ENCODE measurements at regions not wholly inside any gene's neighbourhood (a gene's known extent, or its start where the extent isn't known, plus 50 kb on each side); places are given as distances from the start of the nearest gene placed in this dataset.

DNA sequence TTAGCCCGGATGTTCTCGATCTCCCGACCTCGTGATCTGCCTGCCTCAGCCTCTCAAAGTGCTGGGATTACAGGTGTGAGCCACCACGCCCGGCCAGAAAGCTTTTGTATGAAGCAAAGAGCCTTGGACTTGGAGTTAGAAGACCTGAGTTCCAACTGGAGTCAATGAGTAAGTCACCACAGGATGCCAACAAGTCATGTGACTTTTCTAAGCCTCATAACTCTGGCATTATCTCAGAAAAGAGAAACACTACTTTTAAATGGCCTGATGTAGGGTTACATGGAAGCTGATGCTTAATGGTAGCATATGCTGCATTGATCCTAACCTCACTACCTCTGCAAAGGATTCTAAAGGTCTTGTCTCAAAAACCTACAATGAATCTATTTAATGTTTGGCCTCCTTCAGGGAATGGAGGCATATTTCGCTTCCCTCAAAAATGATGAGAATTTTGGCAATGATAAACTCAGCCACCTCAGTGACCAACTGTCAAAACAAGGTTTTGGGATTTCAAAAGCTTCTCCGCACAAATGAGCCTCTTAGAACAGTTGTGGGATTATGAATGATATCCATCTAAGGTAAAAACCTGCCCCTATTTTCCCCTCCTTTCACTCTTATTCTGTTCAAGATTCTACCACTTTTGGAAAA lies 236.8 kb downstream of the ACTL7B start:
- Mint-ChIP-seq H3K36me3 (ENCODE audit: low read depth) (no peaks in the 10 kb centered on the region), H3K4me1 (ENCODE audit: low read depth) (no peaks in the 10 kb centered on the region), H3K4me3 (no peak overlapping the region), H3K27ac (no peak overlapping the region), H3K27me3 (ENCODE audit: low read depth) (no peaks in the 10 kb centered on the region), H3K9me3 (no peaks in the 10 kb centered on the region)

DNA sequence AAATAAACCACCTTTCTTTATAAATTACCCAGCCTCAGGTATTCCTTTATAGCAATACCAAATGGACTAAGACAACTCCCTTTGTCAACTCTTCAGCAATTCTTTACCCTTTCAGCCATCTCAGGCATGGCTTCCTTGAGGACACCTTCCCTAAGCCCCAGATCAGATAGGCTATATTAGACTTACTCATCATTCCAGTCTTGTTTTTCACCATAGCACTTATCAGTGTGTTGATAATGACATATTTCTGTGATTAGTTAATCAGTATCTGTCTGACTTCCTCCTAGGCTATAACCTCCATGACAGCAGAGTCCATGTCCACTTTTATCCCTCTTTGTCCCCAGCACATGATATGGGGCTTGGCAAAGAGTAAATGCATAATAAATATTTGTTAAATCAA lies 238.1 kb downstream of the ACTL7B start:
- Mint-ChIP-seq H3K27ac (no peak overlapping the region), H3K4me1 (ENCODE audit: low read depth) (no peaks in the 10 kb centered on the region), H3K27me3 (ENCODE audit: low read depth) (no peaks in the 10 kb centered on the region), H3K4me3 (no peak overlapping the region), H3K36me3 (ENCODE audit: low read depth) (no peaks in the 10 kb centered on the region), H3K9me3 (no peaks in the 10 kb centered on the region)

DNA sequence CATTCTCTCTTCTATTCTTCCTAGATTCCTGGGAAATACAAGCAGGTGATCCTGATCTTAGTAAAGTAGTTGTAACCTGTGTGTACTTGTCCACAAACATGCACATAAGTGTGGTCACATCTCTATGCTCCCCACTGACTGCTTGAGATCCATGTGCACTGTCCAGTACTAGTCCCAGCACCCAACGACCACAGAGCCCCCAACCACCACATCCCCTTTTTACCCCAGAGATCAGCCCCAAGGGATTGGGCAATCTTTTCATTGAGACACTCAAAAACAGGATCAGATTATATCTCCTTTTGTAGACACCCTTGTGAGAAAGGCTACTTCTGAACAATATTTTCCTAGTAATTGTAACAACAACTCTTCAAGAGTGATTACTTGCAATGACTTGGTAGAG lies 240.6 kb downstream of the ACTL7B start:
- H3K4me3 Mint-ChIP-seq: no peak overlapping the region
- no peaks in the 10 kb centered on the region for H3K36me3 Mint-ChIP-seq (ENCODE audit: low read depth)
- no peaks in the 10 kb centered on the region for H3K27me3 Mint-ChIP-seq (ENCODE audit: low read depth)
- H3K9me3 Mint-ChIP-seq: no peaks in the 10 kb centered on the region
- H3K27ac Mint-ChIP-seq: no peak overlapping the region
- H3K4me1 Mint-ChIP-seq (ENCODE audit: low read depth): no peaks in the 10 kb centered on the region

DNA sequence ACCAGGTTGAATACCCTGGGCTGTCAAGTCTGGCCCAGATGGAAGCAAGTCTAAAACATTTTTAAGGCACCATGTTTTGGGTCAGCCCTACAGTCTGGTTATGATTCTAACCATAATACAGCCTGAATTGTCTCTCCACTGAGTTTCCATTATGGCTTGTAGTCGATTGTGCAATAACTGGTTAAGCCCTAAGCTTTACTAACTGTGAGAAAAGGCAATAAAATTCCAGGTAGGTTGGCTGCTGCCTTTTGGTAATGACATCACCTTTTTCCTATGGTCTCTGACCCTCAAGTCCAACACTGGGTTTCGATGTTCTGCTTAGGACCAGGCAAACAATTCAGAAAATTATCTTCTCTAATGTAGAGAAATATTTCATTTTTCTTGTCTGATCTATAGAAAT lies 243.3 kb downstream of the ACTL7B start:
- H3K27me3 Mint-ChIP-seq (ENCODE audit: low read depth): no peaks in the 10 kb centered on the region
- H3K4me1 Mint-ChIP-seq (ENCODE audit: low read depth): no peaks in the 10 kb centered on the region
- H3K27ac Mint-ChIP-seq: no peak overlapping the region
- H3K9me3 Mint-ChIP-seq: no peaks in the 10 kb centered on the region
- no peaks in the 10 kb centered on the region for H3K36me3 Mint-ChIP-seq (ENCODE audit: low read depth)
- H3K4me3 Mint-ChIP-seq: no peak overlapping the region

DNA sequence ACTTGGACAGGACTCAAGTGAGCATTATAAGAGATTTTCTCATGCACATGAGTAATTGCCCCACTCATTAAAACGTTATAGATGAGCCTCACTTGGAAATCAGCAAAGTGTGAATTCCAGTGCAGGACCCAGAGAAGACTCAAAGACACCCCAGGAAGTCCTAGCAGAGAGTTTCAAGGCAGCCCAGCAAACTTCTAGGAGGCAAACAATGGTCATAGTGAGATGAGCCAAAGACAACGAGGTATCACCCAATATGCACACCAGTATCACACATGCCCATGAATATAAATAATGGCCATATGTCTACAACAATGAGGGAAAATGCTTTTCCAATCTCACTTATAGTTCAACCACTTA lies 245.9 kb downstream of the ACTL7B start:
- Mint-ChIP-seq H3K36me3 (ENCODE audit: low read depth) (no peaks in the 10 kb centered on the region), H3K27ac (no peak overlapping the region), H3K27me3 (ENCODE audit: low read depth) (no peaks in the 10 kb centered on the region), H3K9me3 (no peaks in the 10 kb centered on the region), H3K4me3 (no peak overlapping the region), H3K4me1 (ENCODE audit: low read depth) (no peaks in the 10 kb centered on the region)

DNA sequence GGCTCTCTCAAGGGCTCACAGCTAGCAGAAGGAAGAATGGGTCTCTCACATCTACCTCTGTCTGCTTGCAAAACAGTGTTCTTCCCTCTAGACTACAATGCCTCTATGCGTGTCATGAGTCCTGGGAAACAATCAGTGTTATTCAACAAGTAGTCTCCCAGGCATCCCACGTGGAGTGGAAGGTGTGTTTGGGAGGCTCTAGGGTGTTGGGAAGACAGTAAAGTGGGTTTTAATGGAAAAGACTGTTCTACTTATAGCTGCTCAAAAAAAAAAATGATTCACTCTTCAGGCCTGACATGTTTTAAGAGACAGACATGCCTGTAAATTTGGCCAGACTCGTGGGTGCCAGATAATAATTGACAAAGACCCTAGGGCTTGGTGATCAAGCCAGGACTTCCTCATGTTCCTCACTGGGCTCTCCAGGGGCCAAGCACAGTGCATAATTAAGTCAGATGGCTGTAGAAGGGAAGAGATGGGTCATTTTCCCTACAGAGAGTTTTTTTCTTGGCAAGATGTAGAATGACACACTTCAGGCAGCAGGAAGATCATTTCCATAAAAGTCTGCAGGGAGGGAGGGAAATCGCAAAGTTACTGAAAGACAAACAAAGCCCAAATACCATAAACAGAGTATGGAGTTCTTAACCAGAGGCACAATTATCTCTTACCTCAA lies 246.4 kb downstream of the ACTL7B start:
- no peak overlapping the region for H3K4me3 Mint-ChIP-seq
- no peak overlapping the region for H3K27ac Mint-ChIP-seq
- no peaks in the 10 kb centered on the region for H3K36me3 Mint-ChIP-seq (ENCODE audit: low read depth)
- H3K9me3 Mint-ChIP-seq: no peaks in the 10 kb centered on the region
- no peaks in the 10 kb centered on the region for H3K27me3 Mint-ChIP-seq (ENCODE audit: low read depth)
- H3K4me1 Mint-ChIP-seq (ENCODE audit: low read depth): no peaks in the 10 kb centered on the region

DNA sequence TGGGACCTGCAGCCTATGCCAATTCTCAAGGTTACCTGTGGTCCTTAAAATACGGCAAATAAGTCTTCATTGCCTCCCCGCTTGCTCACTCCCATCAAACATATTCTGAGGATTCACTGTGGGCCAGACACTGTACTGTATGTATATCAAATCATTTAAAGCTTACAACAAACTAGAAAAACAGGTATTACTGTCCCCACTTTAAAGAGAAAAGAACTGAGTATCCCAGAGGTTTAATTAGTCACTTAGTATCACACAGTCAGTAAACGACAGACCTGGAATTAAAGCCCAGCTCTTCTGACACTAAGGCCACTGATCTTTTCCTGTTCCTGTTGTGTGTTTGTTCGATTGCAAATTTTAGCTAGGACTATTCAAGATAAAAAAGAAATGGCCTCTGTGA lies 248.2 kb downstream of the ACTL7B start:
- Mint-ChIP-seq H3K4me1 (ENCODE audit: low read depth) (no peaks in the 10 kb centered on the region), H3K27me3 (ENCODE audit: low read depth) (no peaks in the 10 kb centered on the region), H3K4me3 (no peak overlapping the region), H3K27ac (no peak overlapping the region), H3K9me3 (no peaks in the 10 kb centered on the region), H3K36me3 (ENCODE audit: low read depth) (no peaks in the 10 kb centered on the region)

DNA sequence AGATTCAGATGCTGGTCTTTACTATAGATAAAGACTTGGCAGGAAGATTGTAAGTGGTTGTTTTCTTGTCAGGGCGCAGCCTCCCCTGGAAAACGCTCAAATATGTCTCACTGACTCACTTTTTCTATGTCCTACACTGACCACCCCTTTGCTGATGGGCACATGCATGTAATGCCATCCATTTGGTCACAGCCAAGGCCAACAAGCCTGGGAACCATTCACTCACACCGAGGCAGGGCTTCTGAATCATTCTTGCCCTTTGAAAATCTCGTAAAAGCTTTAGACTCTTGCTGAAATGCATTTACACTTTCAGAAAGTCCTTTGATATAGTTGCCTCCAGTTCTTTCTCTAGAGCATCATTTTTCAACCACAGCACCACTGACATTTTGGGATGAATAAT lies 249.4 kb downstream of the ACTL7B start:
- Mint-ChIP-seq H3K27ac (no peak overlapping the region), H3K9me3 (no peaks in the 10 kb centered on the region), H3K4me1 (ENCODE audit: low read depth) (no peaks in the 10 kb centered on the region), H3K36me3 (ENCODE audit: low read depth) (no peaks in the 10 kb centered on the region), H3K27me3 (ENCODE audit: low read depth) (no peaks in the 10 kb centered on the region), H3K4me3 (no peak overlapping the region)

DNA sequence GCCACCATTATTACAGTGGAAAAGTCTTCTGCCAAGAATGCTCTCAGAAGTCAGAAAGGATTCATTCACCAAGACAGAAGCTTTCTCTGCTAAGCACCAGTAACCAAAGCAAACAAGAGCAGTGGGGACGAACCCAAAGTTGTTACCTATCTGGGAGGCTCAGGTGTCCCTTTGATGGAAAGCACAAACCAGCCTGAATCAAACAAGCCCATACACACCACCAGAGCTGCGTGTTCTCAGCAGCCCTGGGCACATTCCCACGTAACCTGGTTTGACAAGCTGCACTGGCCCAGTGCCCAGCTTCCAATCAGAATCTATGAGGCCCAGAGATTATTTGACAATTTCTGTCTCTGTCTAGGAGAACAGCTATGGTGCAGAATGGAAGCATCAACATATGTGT lies 252.6 kb downstream of the ACTL7B start:
- H3K9me3 Mint-ChIP-seq: no peaks in the 10 kb centered on the region
- no peak overlapping the region for H3K4me3 Mint-ChIP-seq
- no peaks in the 10 kb centered on the region for H3K27me3 Mint-ChIP-seq (ENCODE audit: low read depth)
- no peaks in the 10 kb centered on the region for H3K36me3 Mint-ChIP-seq (ENCODE audit: low read depth)
- no peaks in the 10 kb centered on the region for H3K4me1 Mint-ChIP-seq (ENCODE audit: low read depth)
- H3K27ac Mint-ChIP-seq: no peak overlapping the region

DNA sequence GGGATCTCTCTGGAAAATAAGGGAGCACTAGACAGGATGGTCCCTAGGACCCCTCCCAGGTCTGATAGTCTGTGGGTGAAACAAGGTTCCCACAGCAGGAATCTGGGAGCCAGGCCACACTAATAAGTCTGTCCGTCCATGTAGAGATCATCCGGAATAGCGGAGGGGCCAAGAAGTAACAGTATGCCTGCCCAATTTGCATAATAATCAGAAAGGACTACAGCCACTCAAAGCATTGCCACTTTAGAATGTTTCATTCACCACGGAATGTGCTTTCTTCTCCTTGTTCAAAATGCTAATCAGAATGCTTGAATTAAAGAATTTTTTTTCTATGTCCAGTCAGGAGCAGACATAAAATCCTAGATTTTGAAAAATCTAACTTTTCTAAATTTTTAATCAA lies 254.9 kb downstream of the ACTL7B start:
- Mint-ChIP-seq H3K27ac (no peak overlapping the region), H3K4me1 (ENCODE audit: low read depth) (no peaks in the 10 kb centered on the region), H3K27me3 (ENCODE audit: low read depth) (no peaks in the 10 kb centered on the region), H3K4me3 (no peak overlapping the region), H3K36me3 (ENCODE audit: low read depth) (no peaks in the 10 kb centered on the region), H3K9me3 (no peaks in the 10 kb centered on the region)

DNA sequence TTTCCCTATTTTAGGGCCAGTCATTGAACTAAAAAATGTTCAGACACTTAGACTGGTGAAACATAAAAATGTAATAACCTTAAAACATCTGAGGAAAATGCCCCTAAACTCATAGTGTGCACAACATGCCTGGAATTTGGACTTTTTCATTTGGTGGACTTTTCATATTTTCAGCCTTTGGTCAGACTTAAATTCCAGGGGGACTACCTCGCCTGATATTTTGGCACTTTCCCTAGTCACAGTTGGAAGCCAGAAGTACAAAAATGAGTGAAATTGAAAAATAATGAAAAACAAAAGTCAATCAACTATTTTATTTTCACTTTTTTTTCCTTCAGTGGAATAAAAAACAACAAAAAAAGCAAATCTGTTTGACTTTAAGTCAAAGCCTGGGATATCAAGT lies 256.2 kb downstream of the ACTL7B start:
- Mint-ChIP-seq H3K9me3 (no peaks in the 10 kb centered on the region), H3K27ac (no peak overlapping the region), H3K27me3 (ENCODE audit: low read depth) (no peaks in the 10 kb centered on the region), H3K36me3 (ENCODE audit: low read depth) (no peaks in the 10 kb centered on the region), H3K4me1 (ENCODE audit: low read depth) (no peaks in the 10 kb centered on the region), H3K4me3 (no peak overlapping the region)

DNA sequence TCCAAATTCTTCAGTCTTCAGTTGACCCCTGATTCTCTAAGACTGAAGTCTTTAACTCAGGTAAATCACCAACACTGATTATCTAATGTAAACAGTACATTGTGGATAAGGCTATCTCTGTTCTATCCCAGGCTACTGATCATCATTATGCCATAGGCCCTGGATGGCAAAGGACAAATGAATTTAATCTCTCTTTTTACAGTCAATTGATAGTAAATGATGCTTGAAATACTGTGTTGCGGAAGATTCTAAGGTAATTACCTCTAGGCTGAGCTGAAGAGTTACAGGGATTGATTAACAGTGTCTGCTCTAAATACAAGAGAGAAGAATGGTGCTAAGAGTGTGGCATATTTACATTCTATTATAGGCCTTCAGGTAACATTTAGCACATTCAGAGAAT lies 264.7 kb downstream of the ACTL7B start:
- no peaks in the 10 kb centered on the region for H3K36me3 Mint-ChIP-seq (ENCODE audit: low read depth)
- H3K4me3 Mint-ChIP-seq: no peak overlapping the region
- no peaks in the 10 kb centered on the region for H3K27me3 Mint-ChIP-seq (ENCODE audit: low read depth)
- no peak overlapping the region for H3K27ac Mint-ChIP-seq
- H3K4me1 Mint-ChIP-seq (ENCODE audit: low read depth): no peaks in the 10 kb centered on the region
- no peaks in the 10 kb centered on the region for H3K9me3 Mint-ChIP-seq

DNA sequence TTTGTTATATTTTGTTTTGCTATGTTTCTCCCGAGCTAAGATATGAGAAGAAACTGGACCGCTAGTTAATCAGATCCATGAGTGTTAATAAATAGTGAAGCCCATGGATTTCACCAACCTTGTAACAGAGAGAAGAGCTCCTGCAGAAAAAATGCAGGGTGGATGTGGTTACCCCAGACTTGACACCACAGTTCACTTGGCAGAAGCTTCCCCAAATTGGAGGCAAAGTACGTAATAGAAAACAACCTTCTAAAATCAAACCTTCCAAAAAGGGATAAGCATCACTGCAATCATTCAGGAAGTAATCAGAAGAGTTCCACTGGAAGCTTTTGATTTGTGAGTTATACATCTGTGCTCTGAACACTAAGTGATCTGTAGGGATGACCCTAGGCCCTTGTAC lies 267.5 kb downstream of the ACTL7B start:
- Mint-ChIP-seq H3K27ac (no peak overlapping the region), H3K36me3 (ENCODE audit: low read depth) (no peaks in the 10 kb centered on the region), H3K9me3 (no peaks in the 10 kb centered on the region), H3K27me3 (ENCODE audit: low read depth) (no peaks in the 10 kb centered on the region), H3K4me3 (no peak overlapping the region), H3K4me1 (ENCODE audit: low read depth) (no peaks in the 10 kb centered on the region)

DNA sequence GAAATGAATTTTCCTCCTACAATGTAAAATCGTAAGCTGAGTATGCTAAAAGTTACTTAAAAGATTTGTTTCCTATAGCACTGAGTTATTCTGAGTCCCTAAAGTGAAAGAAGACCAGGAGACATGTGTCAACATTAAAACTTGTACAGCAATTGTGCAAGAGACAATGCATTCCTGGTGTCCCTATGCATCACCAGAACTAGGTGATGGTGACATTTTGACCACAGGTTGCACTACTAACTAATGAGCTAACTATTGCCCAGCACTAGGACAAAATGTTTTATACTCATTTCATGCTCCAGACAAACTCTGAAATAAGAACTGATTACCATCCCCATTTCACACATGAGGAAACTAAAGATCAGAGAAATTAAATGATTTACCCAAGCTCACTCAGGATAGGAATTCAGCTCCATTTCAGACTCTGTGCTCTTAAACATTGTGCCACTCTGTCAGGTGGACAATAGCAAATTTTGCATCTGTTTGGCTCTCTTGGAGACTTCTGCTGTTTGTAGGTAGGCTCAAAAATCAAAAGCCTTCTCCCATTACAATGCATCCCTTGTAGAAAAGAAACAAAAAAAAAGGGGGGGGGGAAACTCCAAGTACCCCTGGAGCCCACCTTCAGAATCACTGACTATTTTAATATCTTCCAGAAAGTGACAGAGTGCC lies 269.2 kb downstream of the ACTL7B start:
- H3K4me1 Mint-ChIP-seq (ENCODE audit: low read depth): no peaks in the 10 kb centered on the region
- H3K27ac Mint-ChIP-seq: no peak overlapping the region
- H3K27me3 Mint-ChIP-seq (ENCODE audit: low read depth): no peaks in the 10 kb centered on the region
- H3K4me3 Mint-ChIP-seq: no peak overlapping the region
- no peaks in the 10 kb centered on the region for H3K36me3 Mint-ChIP-seq (ENCODE audit: low read depth)
- no peaks in the 10 kb centered on the region for H3K9me3 Mint-ChIP-seq

DNA sequence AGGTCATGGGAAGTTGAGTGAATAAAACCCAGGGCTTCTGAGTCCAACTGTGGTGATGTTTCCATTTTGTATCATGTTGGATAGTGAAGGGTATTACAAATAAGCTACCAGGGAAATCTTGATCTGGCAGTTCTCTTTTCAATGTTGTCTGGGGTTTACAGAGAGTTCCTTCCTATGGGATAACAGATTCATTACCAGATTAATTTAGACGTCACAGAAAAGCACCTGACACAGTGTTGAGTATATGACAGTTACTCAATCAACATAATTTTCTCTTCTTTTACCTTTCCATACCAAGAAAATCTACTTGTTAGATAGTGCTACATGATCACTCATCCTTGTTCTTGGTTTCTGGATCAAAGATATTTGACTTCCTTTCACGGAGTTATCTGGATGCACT lies 270.9 kb downstream of the ACTL7B start:
- no peak overlapping the region for H3K4me3 Mint-ChIP-seq
- H3K9me3 Mint-ChIP-seq: no peaks in the 10 kb centered on the region
- no peak overlapping the region for H3K27ac Mint-ChIP-seq
- H3K27me3 Mint-ChIP-seq (ENCODE audit: low read depth): no peaks in the 10 kb centered on the region
- H3K36me3 Mint-ChIP-seq (ENCODE audit: low read depth): no peaks in the 10 kb centered on the region
- no peaks in the 10 kb centered on the region for H3K4me1 Mint-ChIP-seq (ENCODE audit: low read depth)
